Liver (tissue), 3 donors: ENCODE measurements at regions not wholly inside any gene's neighbourhood (a gene's known extent, or its start where the extent isn't known, plus 50 kb on each side); places are given as distances from the start of the nearest gene placed in this dataset.
"Not testable (repeated sequence)": the region's sequence is repeated elsewhere in the genome, so short reads cannot be mapped to it uniquely, and the experiment has no call there.

Experiments used
- CTCF ChIP-seq: fragments of 150-350 bp; IDR thresholded peaks from 2 replicates; pipeline ENCODE4 v1.5.1; 2017; ENCODE audit warnings: improper control_type of control experiment, low read depth, low read length; ENCODE audit not compliant: missing input control
- EGR1 ChIP-seq, 2 donors: IDR thresholded peaks; 2 replicates each; pipeline ENCODE4 v1.6.1; 2016 to 2018; ENCODE audit warnings: antibody characterized with exemption in 2 of 2, low read depth in 2 of 2
- JUND ChIP-seq, 2 donors: IDR thresholded peaks; 2 replicates each; pipeline ENCODE4 v1.6.1; 2016; ENCODE audit warnings: antibody characterized with exemption in 2 of 2
- RAD21 ChIP-seq, 2 donors: IDR thresholded peaks; 2 replicates each; pipeline ENCODE4 v1.6.1; 2016; ENCODE audit warnings: antibody characterized with exemption in 2 of 2, mild to moderate bottlenecking in 2 of 2
- TAF1 ChIP-seq: conservative IDR thresholded peaks from 2 replicates; pipeline ENCODE4 v1.6.1; 2016; ENCODE audit warnings: antibody characterized with exemption, mild to moderate bottlenecking
- YY1 ChIP-seq: IDR thresholded peaks from 2 replicates; pipeline ENCODE4 v1.6.1; 2016; ENCODE audit warnings: antibody characterized with exemption, mild to moderate bottlenecking
- TF ChIP-seq, protein P1 (sequence below): IDR thresholded peaks from 2 replicates; pipeline ENCODE4 v1.6.1; 2016; ENCODE audit warnings: antibody characterized with exemption
- TF ChIP-seq, protein P2 (sequence below): IDR thresholded peaks from 2 replicates; pipeline ENCODE4 v1.6.1; 2016; ENCODE audit warnings: antibody characterized with exemption, mild to moderate bottlenecking
- donor health status: healthy.
- donor health status: healthy.

- TF ChIP-seq JUND (IDR thresholded peaks at IDR 0.05); YY1; EGR1 (IDR thresholded peaks at IDR 0.05; ENCODE audit: low read depth in 2 of 2); TAF1: not testable (repeated sequence)
- TF ChIP-seq RAD21 (IDR thresholded peaks at IDR 0.05) (peak; percentile 79 to 80), CTCF (peak; percentile 33)
- TF ChIP-seq, protein P1, sequence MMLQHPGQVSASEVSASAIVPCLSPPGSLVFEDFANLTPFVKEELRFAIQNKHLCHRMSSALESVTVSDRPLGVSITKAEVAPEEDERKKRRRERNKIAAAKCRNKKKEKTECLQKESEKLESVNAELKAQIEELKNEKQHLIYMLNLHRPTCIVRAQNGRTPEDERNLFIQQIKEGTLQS = not testable (repeated sequence)
- TF ChIP-seq, protein P2, sequence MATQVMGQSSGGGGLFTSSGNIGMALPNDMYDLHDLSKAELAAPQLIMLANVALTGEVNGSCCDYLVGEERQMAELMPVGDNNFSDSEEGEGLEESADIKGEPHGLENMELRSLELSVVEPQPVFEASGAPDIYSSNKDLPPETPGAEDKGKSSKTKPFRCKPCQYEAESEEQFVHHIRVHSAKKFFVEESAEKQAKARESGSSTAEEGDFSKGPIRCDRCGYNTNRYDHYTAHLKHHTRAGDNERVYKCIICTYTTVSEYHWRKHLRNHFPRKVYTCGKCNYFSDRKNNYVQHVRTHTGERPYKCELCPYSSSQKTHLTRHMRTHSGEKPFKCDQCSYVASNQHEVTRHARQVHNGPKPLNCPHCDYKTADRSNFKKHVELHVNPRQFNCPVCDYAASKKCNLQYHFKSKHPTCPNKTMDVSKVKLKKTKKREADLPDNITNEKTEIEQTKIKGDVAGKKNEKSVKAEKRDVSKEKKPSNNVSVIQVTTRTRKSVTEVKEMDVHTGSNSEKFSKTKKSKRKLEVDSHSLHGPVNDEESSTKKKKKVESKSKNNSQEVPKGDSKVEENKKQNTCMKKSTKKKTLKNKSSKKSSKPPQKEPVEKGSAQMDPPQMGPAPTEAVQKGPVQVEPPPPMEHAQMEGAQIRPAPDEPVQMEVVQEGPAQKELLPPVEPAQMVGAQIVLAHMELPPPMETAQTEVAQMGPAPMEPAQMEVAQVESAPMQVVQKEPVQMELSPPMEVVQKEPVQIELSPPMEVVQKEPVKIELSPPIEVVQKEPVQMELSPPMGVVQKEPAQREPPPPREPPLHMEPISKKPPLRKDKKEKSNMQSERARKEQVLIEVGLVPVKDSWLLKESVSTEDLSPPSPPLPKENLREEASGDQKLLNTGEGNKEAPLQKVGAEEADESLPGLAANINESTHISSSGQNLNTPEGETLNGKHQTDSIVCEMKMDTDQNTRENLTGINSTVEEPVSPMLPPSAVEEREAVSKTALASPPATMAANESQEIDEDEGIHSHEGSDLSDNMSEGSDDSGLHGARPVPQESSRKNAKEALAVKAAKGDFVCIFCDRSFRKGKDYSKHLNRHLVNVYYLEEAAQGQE = not testable (repeated sequence)
These were observed 148.8 kb downstream of the NPIPB11 start for GRCh38 chr16:29257419-29258336.
